GM23338 (cell line): ENCODE measurements at regions not wholly inside any gene's neighbourhood (a gene's known extent, or its start where the extent isn't known, plus 50 kb on each side); places are given as distances from the start of the nearest gene placed in this dataset.
A peak's percentile ranks its signal among the peaks of the same experiment; 100 is the strongest.
"Not testable (repeated sequence)": the region's sequence is repeated elsewhere in the genome, so short reads cannot be mapped to it uniquely, and the experiment has no call there.

Experiments used
- ATAC-seq: fragments of 200-7000 bp; cut with Tn5 transposase; 3 replicates; pipeline ENCODE4 v1.9.1; 2020
- DNase-seq: peaks from one replicate; pipeline ENCODE4 v3.0.0-alpha.2; 2015; ENCODE audit warnings: low spot score
- H2AFZ ChIP-seq: fragments of 200-600 bp; sonication (generic); 2 replicates; pipeline ENCODE4 v1.8.0; 2016; ENCODE audit warnings: antibody characterized with exemption, mild to moderate bottlenecking, moderate library complexity
- H3F3A ChIP-seq: fragments of 200-600 bp; sonication (generic); replicated peaks from 2 replicates; pipeline ENCODE4 v1.8.0; 2017; ENCODE audit warnings: antibody characterized with exemption, mixed run types, low read depth
- H3K27ac ChIP-seq: fragments of 200-600 bp; sonication (generic); 2 replicates; pipeline ENCODE4 v1.6.1; 2016; ENCODE audit warnings: low read depth
- H3K27me3 ChIP-seq: fragments of 200-600 bp; sonication (generic); 2 replicates; pipeline ENCODE4 v1.8.0; 2016; ENCODE audit warnings: mild to moderate bottlenecking, mixed run types, moderate library complexity; ENCODE audit not compliant: insufficient read depth
- H3K36me3 ChIP-seq: fragments of 200-600 bp; sonication (generic); 2 replicates; pipeline ENCODE4 v1.8.0; 2016; ENCODE audit warnings: mild to moderate bottlenecking; ENCODE audit not compliant: insufficient read depth
- H3K4me1 ChIP-seq: fragments of 200-600 bp; sonication (generic); 2 replicates; pipeline ENCODE4 v1.8.0; 2016; ENCODE audit warnings: mild to moderate bottlenecking, moderate library complexity; ENCODE audit not compliant: insufficient read depth
- H3K4me2 ChIP-seq: fragments of 200-600 bp; sonication (generic); 2 replicates; pipeline ENCODE4 v1.7.1; 2017; ENCODE audit warnings: mixed run types
- H3K4me3 ChIP-seq: fragments of 200-600 bp; sonication (generic); 2 replicates; pipeline ENCODE4 v1.6.1; 2016; ENCODE audit warnings: mixed run types
- H3K79me2 ChIP-seq: fragments of 200-600 bp; sonication (generic); replicated peaks from 2 replicates; pipeline ENCODE4 v1.8.0; 2017; ENCODE audit warnings: mild to moderate bottlenecking; ENCODE audit not compliant: insufficient read depth
- H3K9me2 ChIP-seq: fragments of 200-600 bp; sonication (generic); 2 replicates; pipeline ENCODE4 v1.8.0; 2017; ENCODE audit not compliant: insufficient read depth
- H4K20me1 ChIP-seq: fragments of 200-600 bp; sonication (generic); replicated peaks from 2 replicates; pipeline ENCODE4 v1.8.0; 2017; ENCODE audit warnings: mild to moderate bottlenecking; ENCODE audit not compliant: insufficient read depth
- H3K27ac Mint-ChIP-seq: 2 replicates; pipeline ENCODE4 v1.8.0; 2020; ENCODE audit warnings: inconsistent platforms, mild to moderate bottlenecking, moderate library complexity, mixed read lengths
- H3K27me3 Mint-ChIP-seq: 3 replicates; pipeline ENCODE4 v1.8.0; 2022; ENCODE audit warnings: low read depth, mild to moderate bottlenecking, moderate library complexity, mixed read lengths, inconsistent platforms; ENCODE audit not compliant: insufficient read depth, poor library complexity
- H3K36me3 Mint-ChIP-seq: 3 replicates; pipeline ENCODE4 v1.8.0; 2021; ENCODE audit warnings: low read depth, mild to moderate bottlenecking, inconsistent platforms, moderate library complexity, mixed read lengths
- H3K4me1 Mint-ChIP-seq: 3 replicates; pipeline ENCODE4 v1.8.0; 2020; ENCODE audit warnings: mild to moderate bottlenecking, inconsistent platforms, mixed read lengths
- H3K4me3 Mint-ChIP-seq: 3 replicates; pipeline ENCODE4 v1.8.0; 2021; ENCODE audit warnings: moderate library complexity, mild to moderate bottlenecking, inconsistent platforms, mixed read lengths
- H3K9me3 Mint-ChIP-seq: 3 replicates; pipeline ENCODE4 v1.8.0; 2020; ENCODE audit warnings: moderate library complexity, mild to moderate bottlenecking, inconsistent platforms, mixed read lengths
- CTCF ChIP-seq, 2 experiments: fragments of 200-600 bp in 1 of 2; sonication (generic) in 1 of 2; conservative IDR thresholded peaks; 2 replicates each; pipeline versions ENCODE4 v1.5.1 to v1.6.1; 2016 to 2017; ENCODE audit warnings: antibody characterized with exemption in 2 of 2, low read depth in 2 of 2, mild to moderate bottlenecking in 2 of 2, moderate library complexity in 1 of 2
- POLR2AphosphoS5 ChIP-seq: IDR thresholded peaks from 2 replicates; pipeline ENCODE4 v1.6.1; 2016; ENCODE audit warnings: antibody characterized with exemption, low read depth
- REST ChIP-seq: IDR thresholded peaks from one replicate; pipeline ENCODE4 v1.6.1; 2018; ENCODE audit warnings: antibody characterized with exemption; ENCODE audit not compliant: unreplicated experiment
- ZNF331 ChIP-seq: fragments of 250-450 bp; sonication (Bioruptor Pico); IDR thresholded peaks from 2 replicates; pipeline ENCODE4 v1.5.0; 2020; ENCODE audit warnings: low read depth, mild to moderate bottlenecking, moderate library complexity

GRCh38 chr2:390959-391358 lies 103.1 kb upstream of the ALKAL2 start (continued):
- no peak for TF ChIP-seq REST

- not testable (repeated sequence) for H3K4me1 ChIP-seq, H3K4me2 ChIP-seq, H3K36me3 Mint-ChIP-seq, H4K20me1 ChIP-seq, H3K4me3 ChIP-seq, H3K36me3 ChIP-seq, H3K27ac Mint-ChIP-seq, H3K4me3 Mint-ChIP-seq, H2AFZ ChIP-seq, ATAC-seq, H3K27me3 ChIP-seq, H3K79me2 ChIP-seq, DNase-seq, H3K9me2 ChIP-seq, H3K9me3 Mint-ChIP-seq, H3K27ac ChIP-seq
- peaks cover 14% of the 10 kb centered on the region for H3F3A ChIP-seq
- H3K27me3 Mint-ChIP-seq, result peaks cover 10% of the 10 kb centered on the region
- peaks cover 14% of the 10 kb centered on the region; the same call in 2 of the 3 replicates for H3K4me1 Mint-ChIP-seq
These were observed 102.1 kb upstream of the ALKAL2 start for GRCh38 chr2:389985-390384.

DNA sequence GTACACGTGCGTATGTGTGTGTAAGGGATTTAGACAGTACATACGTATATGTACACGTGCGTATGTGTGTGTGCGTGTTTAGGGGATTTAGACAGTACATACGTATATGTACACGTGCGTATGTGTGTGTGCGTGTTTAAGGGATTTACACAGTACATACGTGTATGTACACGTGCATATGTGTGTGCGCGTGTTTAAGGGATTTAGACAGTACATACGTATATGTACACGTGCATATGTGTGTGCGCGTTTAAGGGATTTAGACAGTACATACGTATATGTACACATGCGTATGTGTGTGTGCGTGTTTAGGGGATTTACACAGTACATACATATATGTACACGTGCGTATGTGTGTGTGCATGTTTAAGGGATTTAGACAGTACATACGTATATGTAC lies 100.9 kb upstream of the ALKAL2 start:
- H3K4me3 Mint-ChIP-seq, ATAC-seq, H3K27me3 ChIP-seq, H2AFZ ChIP-seq, H3K4me3 ChIP-seq, H3K9me2 ChIP-seq, H3K4me1 ChIP-seq, H3K9me3 Mint-ChIP-seq, DNase-seq, H3K79me2 ChIP-seq, H3K36me3 ChIP-seq, H4K20me1 ChIP-seq, H3K4me2 ChIP-seq, H3K27ac ChIP-seq, H3K27ac Mint-ChIP-seq, H3K36me3 Mint-ChIP-seq: not testable (repeated sequence)
- H3F3A ChIP-seq, result peaks cover 14% of the 10 kb centered on the region
- H3K4me1 Mint-ChIP-seq, result peaks cover 10% of the 10 kb centered on the region; the same call in 2 of the 3 replicates
- peaks cover 10% of the 10 kb centered on the region for H3K27me3 Mint-ChIP-seq

DNA sequence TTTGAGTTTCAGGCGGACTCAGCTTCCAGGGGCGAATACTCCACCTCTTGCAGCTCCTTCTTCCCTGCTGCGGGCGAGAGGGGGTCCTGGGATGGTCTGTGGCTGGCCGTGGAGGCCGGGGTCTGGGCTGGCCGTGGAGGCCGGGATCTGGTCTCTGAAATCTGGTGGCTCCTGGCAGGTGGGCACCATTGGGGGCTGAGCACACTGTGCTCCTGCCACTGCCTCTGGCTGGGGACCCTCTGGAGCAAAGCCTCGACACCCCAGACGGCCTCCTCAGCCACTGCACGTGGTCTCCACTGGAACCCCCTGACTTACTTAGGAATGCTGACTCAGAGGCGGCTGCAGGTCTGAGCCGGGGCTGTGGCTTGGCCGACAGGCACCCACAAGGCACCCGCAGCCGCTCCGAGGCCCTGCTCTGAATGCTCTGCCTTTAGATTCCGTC lies 100.1 kb upstream of the ALKAL2 start:
- ATAC-seq (peak; percentile 30; the same call in 2 of the 3 replicates), DNase-seq (no peak)
- Mint-ChIP-seq H3K4me1 (peaks cover 10% of the 10 kb centered on the region; the same call in 2 of the 3 replicates), H3K4me3 (no peak overlapping the region), H3K27me3 (peaks cover 10% of the 10 kb centered on the region), H3K36me3 (no peaks in the 10 kb centered on the region), H3K9me3 (no peaks in the 10 kb centered on the region), H3K27ac (no peak overlapping the region)
- Histone ChIP-seq H3K36me3 (no peaks in the 10 kb centered on the region), H2AFZ (no peak overlapping the region), H3K27ac (no peak overlapping the region), H4K20me1 (no peaks in the 10 kb centered on the region), H3K27me3 (no peaks in the 10 kb centered on the region), H3F3A (peaks cover 14% of the 10 kb centered on the region), H3K4me1 (no peaks in the 10 kb centered on the region), H3K9me2 (no peaks in the 10 kb centered on the region), H3K4me2 (no peak overlapping the region), H3K79me2 (no peaks in the 10 kb centered on the region), H3K4me3 (no peak overlapping the region)
- TF ChIP-seq CTCF (conservative IDR thresholded peaks at IDR 0.05; ENCODE audit: low read depth in 2 of 2), result no peak
- TF ChIP-seq ZNF331 (CRISPR knock-in tag), result no peak
- TF ChIP-seq POLR2AphosphoS5, result no peak
